ENCODE measurements at regions not wholly inside any gene's neighbourhood (a gene's known extent, or its start where the extent isn't known, plus 50 kb on each side); places are given as distances from the start of the nearest gene placed in this dataset.

- Histone ChIP-seq H3K9me2 (replicated peaks; ENCODE audit: insufficient read depth, low read length) (no peaks in the 10 kb centered on the region), H3K9me3 (ENCODE audit: low read length) (no peaks in the 10 kb centered on the region), H2AFZ (ENCODE audit: low read length) (no peak overlapping the region), H3K36me3 (ENCODE audit: insufficient read depth, low read length) (no peaks in the 10 kb centered on the region), H3K4me2 (ENCODE audit: low read depth, low read length, poor library complexity, severe bottlenecking) (no peak overlapping the region), H3K27me3 (ENCODE audit: low read length) (no peaks in the 10 kb centered on the region), H3K9ac (ENCODE audit: low read length) (no peak overlapping the region), H3K79me2 (ENCODE audit: low read length) (no peaks in the 10 kb centered on the region), H3K4me3 (ENCODE audit: low read length) (no peak overlapping the region), H3K4me1 (ENCODE audit: low read length) (peaks cover 21% of the 10 kb centered on the region), H3K27ac (ENCODE audit: low read length) (no peak overlapping the region), H4K20me1 (ENCODE audit: insufficient read depth, low read depth, low read length) (no peaks in the 10 kb centered on the region)
- DNase-seq = no peak
Observed at GRCh38 chr2:16716944-16717343, 51.3 kb upstream of the CYRIA start.

- H3K4me2 ChIP-seq (ENCODE audit: low read depth, low read length, poor library complexity, severe bottlenecking) = no peak overlapping the region
- no peaks in the 10 kb centered on the region for H3K27me3 ChIP-seq (ENCODE audit: low read length)
- H4K20me1 ChIP-seq (ENCODE audit: insufficient read depth, low read depth, low read length) = no peaks in the 10 kb centered on the region
Observed at GRCh38 chr2:16716024-16716423, 50.4 kb upstream of the CYRIA start.

More at GRCh38 chr2:16716024-16716423, 50.4 kb upstream of the CYRIA start:
- Histone ChIP-seq H3K9me3 (ENCODE audit: low read length) (no peaks in the 10 kb centered on the region), H3K4me3 (ENCODE audit: low read length) (no peak overlapping the region), H3K79me2 (ENCODE audit: low read length) (no peaks in the 10 kb centered on the region), H2AFZ (ENCODE audit: low read length) (no peak overlapping the region), H3K4me1 (ENCODE audit: low read length) (peaks cover 21% of the 10 kb centered on the region), H3K9me2 (replicated peaks; ENCODE audit: insufficient read depth, low read length) (no peaks in the 10 kb centered on the region), H3K27ac (ENCODE audit: low read length) (no peak overlapping the region), H3K9ac (ENCODE audit: low read length) (no peak overlapping the region), H3K36me3 (ENCODE audit: insufficient read depth, low read length) (no peaks in the 10 kb centered on the region)
- DNase-seq = no peak

Small RNA genes in the stretch of these regions (small RNA-seq; reads per million reads assigned to genes)
- 0.47 reads per million, percentile 8 among the genes with 10 or more reads in this experiment for gene RN7SKP168
